ENCODE measurements at regions not wholly inside any gene's neighbourhood (a gene's known extent, or its start where the extent isn't known, plus 50 kb on each side); places are given as distances from the start of the nearest gene placed in this dataset.
"Not testable (repeated sequence)": the region's sequence is repeated elsewhere in the genome, so short reads cannot be mapped to it uniquely, and the experiment has no call there.

GRCh38 chr6:105537981-105538578 is 135.2 kb upstream of the PREP start:
- no peak for DNase-seq (ENCODE audit: low read depth)

DNA sequence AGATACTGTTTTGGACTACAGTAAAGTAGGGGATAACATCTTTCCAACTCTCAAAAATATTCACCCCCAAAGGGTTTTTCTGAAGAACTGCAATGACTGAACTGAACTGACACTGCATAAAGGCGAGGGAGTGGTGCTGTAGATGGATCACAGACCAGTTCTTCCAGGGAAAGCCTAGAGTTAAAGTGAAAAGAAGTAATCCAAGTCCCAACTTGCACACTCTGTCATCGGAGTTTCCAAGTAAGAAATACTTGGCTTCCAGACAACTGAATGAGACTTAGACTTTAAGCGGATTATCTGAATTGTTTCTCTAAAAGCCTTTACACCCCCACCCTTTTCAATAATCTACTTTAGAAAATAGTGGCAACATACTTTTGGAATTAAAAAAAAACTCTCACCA is 134.1 kb upstream of the PREP start:
- no peak for DNase-seq (ENCODE audit: low read depth)

- DNase-seq (ENCODE audit: low read depth): no peak
Observed at GRCh38 chr6:105533301-105533700, 130.4 kb upstream of the PREP start.

DNA sequence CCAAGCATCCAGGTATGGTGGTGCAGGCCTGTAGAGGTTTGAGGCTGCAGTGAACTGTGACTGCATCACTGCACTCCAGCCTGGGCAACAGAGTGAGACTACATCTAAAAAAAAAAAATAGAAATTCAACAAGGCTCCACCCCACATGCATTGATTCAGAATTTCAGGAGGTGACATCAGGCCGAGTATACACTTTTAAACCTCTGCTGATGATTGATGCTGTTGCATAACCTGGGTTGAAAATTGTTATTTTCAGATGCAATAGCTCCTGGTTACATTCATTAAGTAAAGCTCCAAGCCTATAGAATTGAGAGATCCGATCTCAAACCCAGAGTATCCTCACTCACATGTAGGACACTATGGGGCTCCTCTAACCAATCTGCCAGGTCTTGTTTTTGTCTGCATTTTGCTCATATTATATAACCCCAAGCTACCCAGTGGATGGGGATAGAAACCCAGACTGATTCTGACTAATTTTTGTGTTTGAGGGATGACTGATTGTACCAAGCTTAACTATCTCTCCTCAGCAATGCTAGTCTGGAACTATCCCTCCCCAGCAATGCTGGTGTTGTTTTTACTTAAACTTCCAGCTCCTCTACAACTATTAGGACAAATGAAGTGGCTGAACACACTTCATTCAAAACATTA is 123.5 kb upstream of the PREP start:
- DNase-seq (ENCODE audit: low read depth): no peak

GRCh38 chr6:105522626-105523322 is 119.9 kb upstream of the PREP start:
- DNase-seq (ENCODE audit: low read depth): no peak

DNA sequence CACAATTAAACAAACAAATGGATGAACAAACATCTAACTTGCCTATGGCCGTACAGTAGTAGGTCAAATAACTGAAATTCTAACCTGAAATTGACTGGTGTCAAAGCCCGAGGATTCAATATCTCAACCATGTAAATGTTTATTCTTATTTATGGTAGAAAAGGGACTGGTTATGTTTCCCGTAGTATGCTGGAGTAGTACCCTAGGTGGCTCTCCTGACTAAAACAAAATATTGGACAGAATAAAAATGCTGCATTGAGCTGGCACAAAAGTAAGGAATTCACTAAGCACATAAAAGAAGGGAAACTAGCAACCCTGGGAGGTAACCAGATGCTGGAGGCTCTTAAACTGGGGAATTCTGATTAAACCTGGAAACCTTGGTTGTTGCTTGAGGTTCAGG is 117.1 kb upstream of the PREP start:
- DNase-seq (ENCODE audit: low read depth): no peak

DNA sequence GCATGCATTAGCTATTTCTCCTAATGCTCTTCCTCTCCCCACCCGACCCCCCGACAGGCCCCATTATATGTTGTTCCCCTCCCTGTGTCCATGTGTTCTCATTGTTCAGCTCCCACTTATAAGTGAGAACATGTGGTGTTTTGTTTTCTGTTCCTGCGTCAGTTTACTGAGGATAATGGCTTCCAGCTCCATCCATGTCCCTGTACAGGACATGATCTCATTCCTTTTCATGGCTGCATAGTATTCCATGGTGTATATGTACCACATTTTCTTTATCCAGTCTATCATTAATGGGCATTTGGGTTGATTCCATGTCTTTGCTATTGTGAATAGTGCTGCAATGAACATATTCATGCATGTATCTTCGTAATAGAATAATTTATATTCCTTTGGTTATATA is 116.1 kb upstream of the PREP start:
- DNase-seq (ENCODE audit: low read depth): not testable (repeated sequence)

- no peak for DNase-seq (ENCODE audit: low read depth)
Observed at GRCh38 chr6:105515054-105515453, 112.2 kb upstream of the PREP start.

DNA sequence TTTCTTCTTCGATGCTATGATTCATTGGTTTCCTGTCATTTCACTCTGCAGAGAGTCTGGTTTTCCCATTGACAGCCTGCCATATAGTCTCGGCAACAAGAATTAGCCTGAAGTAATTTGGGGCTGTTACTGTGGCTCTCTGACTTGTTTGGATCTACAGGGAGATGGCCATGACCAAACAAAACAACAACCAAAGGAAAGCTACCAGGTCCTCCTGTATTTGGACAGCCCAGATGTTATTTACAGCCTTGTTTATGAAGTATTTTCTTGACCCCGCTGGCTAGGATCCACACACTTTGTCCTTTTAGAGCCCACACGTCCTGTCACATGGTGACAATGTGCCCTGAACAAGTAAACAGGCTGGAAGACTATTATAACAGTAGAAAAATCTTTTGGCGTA is 111.4 kb upstream of the PREP start:
- DNase-seq (ENCODE audit: low read depth): no peak

- DNase-seq (ENCODE audit: low read depth): no peak
Observed at GRCh38 chr6:105511639-105512038, 108.8 kb upstream of the PREP start.

DNA sequence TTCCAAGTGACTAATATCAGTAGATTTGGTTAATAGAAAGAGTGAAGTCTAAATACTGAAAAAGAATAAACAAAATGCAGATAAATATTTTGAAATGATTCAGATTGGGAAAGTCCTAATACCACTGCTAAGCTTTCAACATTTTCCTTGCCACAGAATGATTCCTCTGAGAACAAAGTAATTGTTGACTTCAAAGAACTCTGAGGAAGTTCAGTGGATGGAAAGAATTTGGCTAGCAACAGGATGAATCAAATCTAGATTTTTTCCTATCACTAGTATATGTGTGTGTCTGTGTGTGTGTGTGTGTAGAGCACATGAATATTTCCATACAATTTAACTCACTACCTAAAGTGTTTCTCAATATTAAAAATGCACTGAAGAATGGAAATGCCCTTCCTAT is 107.9 kb upstream of the PREP start:
- DNase-seq (ENCODE audit: low read depth): peak; percentile 58

GRCh38 chr6:105509506-105510331 is 106.8 kb upstream of the PREP start:
- DNase-seq (ENCODE audit: low read depth): no peak

DNA sequence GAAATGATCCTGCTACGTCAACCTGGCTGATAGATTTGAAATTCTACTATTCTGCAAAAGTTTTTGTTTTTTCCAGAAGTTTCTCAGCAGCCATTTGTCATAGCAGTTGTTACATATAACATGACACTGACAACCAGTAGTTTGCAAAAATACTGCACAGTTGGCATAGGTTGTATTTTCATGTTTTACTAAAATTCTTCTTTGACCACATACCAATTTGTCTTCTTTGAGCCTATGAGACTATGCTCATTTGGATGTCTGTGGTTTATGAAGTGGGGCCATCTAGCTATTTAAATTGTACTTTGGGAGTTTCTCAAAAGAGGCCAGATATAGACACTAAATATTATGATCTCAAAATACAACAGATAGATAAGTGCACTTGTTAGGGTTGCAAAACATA is 104.9 kb upstream of the PREP start:
- no peak for DNase-seq (ENCODE audit: low read depth)

GRCh38 chr6:105504706-105505105 is 101.8 kb upstream of the PREP start:
- no peak for DNase-seq (ENCODE audit: low read depth)

GRCh38 chr6:105503641-105504040 is 100.8 kb upstream of the PREP start:
- no peak for DNase-seq (ENCODE audit: low read depth)

GRCh38 chr6:105501826-105502344 is 99.0 kb upstream of the PREP start:
- DNase-seq (ENCODE audit: low read depth): no peak

GRCh38 chr6:105501246-105501645 is 98.4 kb upstream of the PREP start:
- no peak for DNase-seq (ENCODE audit: low read depth)

- no peak for DNase-seq (ENCODE audit: low read depth)
Observed at GRCh38 chr6:105500693-105501092, 97.8 kb upstream of the PREP start.

DNA sequence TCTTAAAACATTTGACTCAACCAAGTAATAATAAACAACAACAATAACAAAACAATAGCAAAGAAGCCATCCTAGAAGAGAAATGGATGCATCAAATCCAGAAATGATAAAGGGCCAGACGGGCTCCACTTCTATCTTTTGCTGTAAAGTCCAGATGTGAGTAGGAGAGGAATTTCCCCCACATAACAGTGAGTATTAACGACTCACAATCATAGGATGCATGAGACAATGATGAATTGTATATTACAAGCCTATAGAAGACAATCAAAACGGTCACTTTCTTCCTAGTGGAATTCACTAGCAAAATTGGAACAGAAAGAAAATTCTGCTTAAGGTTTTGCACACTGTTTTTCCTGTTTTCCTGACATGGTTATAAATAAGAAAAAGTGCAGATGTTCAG is 97.0 kb upstream of the PREP start:
- no peak for DNase-seq (ENCODE audit: low read depth)

GRCh38 chr6:105499136-105499870 is 96.4 kb upstream of the PREP start:
- DNase-seq (ENCODE audit: low read depth): no peak

DNA sequence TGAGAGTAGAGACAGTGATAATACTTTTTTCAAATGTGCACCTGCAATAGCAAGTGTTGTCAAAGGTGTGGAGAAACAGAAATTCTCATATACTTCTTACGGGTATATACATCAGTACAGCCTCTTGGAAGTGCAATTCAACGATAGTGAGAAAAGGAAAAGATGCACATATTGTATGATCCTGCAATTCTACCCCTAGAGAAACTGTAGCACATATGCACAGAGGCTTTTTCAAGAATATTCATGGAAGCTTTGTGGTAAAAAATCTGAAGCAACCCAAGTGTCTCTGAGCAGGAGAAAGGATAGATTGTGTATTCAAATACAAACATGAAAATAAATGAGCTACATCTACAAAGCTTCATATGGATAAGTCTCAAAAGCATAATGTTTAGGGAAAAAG is 94.7 kb upstream of the PREP start:
- no peak for DNase-seq (ENCODE audit: low read depth)

- DNase-seq (ENCODE audit: low read depth): no peak
Observed at GRCh38 chr6:105495515-105495914, 92.6 kb upstream of the PREP start.
